HepG2 (cell line): ENCODE measurements at regions not wholly inside any gene's neighbourhood (a gene's known extent, or its start where the extent isn't known, plus 50 kb on each side); places are given as distances from the start of the nearest gene placed in this dataset.
A peak's percentile ranks its signal among the peaks of the same experiment; 100 is the strongest.

Experiments used
- CCDC6 ChIP-seq: sonication (generic); formaldehyde crosslinking; IDR thresholded peaks from 2 replicates; pipeline ENCODE4 v1.8.1; 2022; ENCODE audit warnings: mild to moderate bottlenecking, missing genetic modification reagents, moderate library complexity
- CSRNP2 ChIP-seq: sonication (generic); formaldehyde crosslinking; conservative IDR thresholded peaks from 2 replicates; pipeline ENCODE4 v1.8.0; 2022; ENCODE audit warnings: low read depth, missing genetic modification reagents
- ETV5 ChIP-seq: IDR thresholded peaks from 2 replicates; pipeline ENCODE4 v1.6.1; 2018; ENCODE audit warnings: missing biosample characterization, missing genetic modification reagents, inconsistent platforms, borderline replicate concordance
- KAT8 ChIP-seq: IDR thresholded peaks from 2 replicates; pipeline ENCODE4 v1.6.1; 2016; ENCODE audit warnings: missing genetic modification reagents, missing compliant biosample characterization
- NCOA2 ChIP-seq: sonication (generic); formaldehyde crosslinking; IDR thresholded peaks from 2 replicates; pipeline ENCODE4 v1.8.0; 2022; ENCODE audit warnings: inconsistent platforms
- NCOR1 ChIP-seq: fragments of 200-600 bp; sonication (generic); IDR thresholded peaks from 2 replicates; pipeline ENCODE4 v1.7.0; 2017; ENCODE audit warnings: antibody characterized with exemption, low read length, borderline replicate concordance
- NFE2L2 ChIP-seq: fragments of 150-350 bp; IDR thresholded peaks from 2 replicates; pipeline ENCODE4 v1.6.1; 2014; ENCODE audit warnings: low read length
- PHF5A ChIP-seq: IDR thresholded peaks from one replicate; pipeline ENCODE4 v1.6.1; 2018; ENCODE audit warnings: low read depth, missing genetic modification reagents; ENCODE audit not compliant: unreplicated experiment
- RARA ChIP-seq: IDR thresholded peaks from 2 replicates; pipeline ENCODE4 v1.6.1; 2016; ENCODE audit warnings: missing genetic modification reagents, missing compliant biosample characterization
- RNF219 ChIP-seq: sonication (generic); formaldehyde crosslinking; IDR thresholded peaks from 2 replicates; pipeline ENCODE4 v1.5.0; 2020; ENCODE audit warnings: mild to moderate bottlenecking, missing genetic modification reagents
- TCF7 ChIP-seq: sonication (generic); IDR thresholded peaks from 2 replicates; pipeline ENCODE4 v1.6.1; 2016; ENCODE audit warnings: antibody characterized with exemption, low read depth
- ZNF629 ChIP-seq: sonication (generic); formaldehyde crosslinking; conservative IDR thresholded peaks from 2 replicates; pipeline ENCODE4 v1.5.0; 2020; ENCODE audit warnings: missing genetic modification reagents
- TF ChIP-seq, protein P1 (sequence below): sonication (generic); formaldehyde crosslinking; IDR thresholded peaks from 2 replicates; pipeline ENCODE4 v1.4.0; 2020; ENCODE audit warnings: missing genetic modification reagents
- TF ChIP-seq, protein P2 (sequence below), 2 experiments: sonication (generic) in 1 of 2; formaldehyde crosslinking in 1 of 2; IDR thresholded peaks; 2 replicates each; pipeline versions ENCODE4 v1.4.0 to v1.6.1; 2016 to 2020; ENCODE audit warnings: borderline replicate concordance in 1 of 2, low read depth in 1 of 2, mild to moderate bottlenecking in 1 of 2, missing genetic modification reagents in 1 of 2
- TF ChIP-seq, protein P3 (sequence below): sonication (generic); formaldehyde crosslinking; IDR thresholded peaks from 2 replicates; pipeline ENCODE4 v1.4.0; 2020; ENCODE audit warnings: mild to moderate bottlenecking, missing genetic modification reagents, borderline replicate concordance

DNA sequence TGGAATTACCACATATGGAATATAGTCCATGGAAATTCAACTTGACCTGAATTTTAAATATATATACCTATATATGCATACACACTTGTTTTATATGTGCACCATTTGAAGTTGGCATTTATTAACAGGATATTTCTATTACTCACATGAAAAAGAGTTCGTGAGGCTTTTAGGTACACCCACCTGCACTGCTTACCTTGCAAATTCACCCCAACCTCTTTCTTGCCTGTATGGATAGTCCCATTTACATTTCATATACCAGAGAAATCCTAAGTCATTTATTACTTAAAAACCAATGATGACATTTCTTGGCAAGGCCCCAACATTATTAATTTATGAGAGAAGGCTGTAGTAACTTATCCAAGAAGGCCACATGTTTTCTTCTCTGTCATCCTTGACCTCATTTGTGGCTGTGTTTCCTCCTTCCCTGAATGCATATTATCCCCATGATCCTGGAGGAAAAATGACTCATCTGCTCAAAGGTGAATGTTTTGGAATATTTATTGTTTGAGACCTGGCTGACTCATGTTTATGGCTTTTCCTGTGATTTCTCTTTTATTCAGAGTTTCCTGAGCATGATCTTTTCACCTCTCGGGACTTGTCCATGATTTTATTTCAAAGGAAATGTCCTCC, 62.2 kb upstream of the FAM241A start (continued):
- TF ChIP-seq, protein P1, sequence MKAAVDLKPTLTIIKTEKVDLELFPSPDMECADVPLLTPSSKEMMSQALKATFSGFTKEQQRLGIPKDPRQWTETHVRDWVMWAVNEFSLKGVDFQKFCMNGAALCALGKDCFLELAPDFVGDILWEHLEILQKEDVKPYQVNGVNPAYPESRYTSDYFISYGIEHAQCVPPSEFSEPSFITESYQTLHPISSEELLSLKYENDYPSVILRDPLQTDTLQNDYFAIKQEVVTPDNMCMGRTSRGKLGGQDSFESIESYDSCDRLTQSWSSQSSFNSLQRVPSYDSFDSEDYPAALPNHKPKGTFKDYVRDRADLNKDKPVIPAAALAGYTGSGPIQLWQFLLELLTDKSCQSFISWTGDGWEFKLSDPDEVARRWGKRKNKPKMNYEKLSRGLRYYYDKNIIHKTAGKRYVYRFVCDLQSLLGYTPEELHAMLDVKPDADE (CRISPR knock-in tag) = no peak
- TF ChIP-seq ETV5 (CRISPR knock-in tag) (peak; percentile 59; the same call in 1 of the 2 replicates), KAT8 (CRISPR knock-in tag) (0 out of 2 replicates have a peak, but pooled peaks have one; percentile 30), RARA (CRISPR knock-in tag) (peak; percentile 72), CCDC6 (CRISPR knock-in tag) (no peak), TCF7 (peak; percentile 28; the same call in 1 of the 2 replicates), NCOR1 (no peak), NFE2L2 (no peak), NCOA2 (peak; percentile 36; the same call in 1 of the 2 replicates), RNF219 (CRISPR knock-in tag) (no peak), PHF5A (CRISPR knock-in tag) (no peak), CSRNP2 (no peak), ZNF629 (CRISPR knock-in tag) (no peak)
- TF ChIP-seq, protein P2, sequence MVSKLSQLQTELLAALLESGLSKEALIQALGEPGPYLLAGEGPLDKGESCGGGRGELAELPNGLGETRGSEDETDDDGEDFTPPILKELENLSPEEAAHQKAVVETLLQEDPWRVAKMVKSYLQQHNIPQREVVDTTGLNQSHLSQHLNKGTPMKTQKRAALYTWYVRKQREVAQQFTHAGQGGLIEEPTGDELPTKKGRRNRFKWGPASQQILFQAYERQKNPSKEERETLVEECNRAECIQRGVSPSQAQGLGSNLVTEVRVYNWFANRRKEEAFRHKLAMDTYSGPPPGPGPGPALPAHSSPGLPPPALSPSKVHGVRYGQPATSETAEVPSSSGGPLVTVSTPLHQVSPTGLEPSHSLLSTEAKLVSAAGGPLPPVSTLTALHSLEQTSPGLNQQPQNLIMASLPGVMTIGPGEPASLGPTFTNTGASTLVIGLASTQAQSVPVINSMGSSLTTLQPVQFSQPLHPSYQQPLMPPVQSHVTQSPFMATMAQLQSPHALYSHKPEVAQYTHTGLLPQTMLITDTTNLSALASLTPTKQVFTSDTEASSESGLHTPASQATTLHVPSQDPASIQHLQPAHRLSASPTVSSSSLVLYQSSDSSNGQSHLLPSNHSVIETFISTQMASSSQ (IDR thresholded peaks at IDR 0.05; ENCODE audit: low read depth) = no peak
- TF ChIP-seq, protein P2 (CRISPR knock-in tag; IDR thresholded peaks at IDR 0.05; ENCODE audit: borderline replicate concordance) = no peak
- TF ChIP-seq, protein P3, sequence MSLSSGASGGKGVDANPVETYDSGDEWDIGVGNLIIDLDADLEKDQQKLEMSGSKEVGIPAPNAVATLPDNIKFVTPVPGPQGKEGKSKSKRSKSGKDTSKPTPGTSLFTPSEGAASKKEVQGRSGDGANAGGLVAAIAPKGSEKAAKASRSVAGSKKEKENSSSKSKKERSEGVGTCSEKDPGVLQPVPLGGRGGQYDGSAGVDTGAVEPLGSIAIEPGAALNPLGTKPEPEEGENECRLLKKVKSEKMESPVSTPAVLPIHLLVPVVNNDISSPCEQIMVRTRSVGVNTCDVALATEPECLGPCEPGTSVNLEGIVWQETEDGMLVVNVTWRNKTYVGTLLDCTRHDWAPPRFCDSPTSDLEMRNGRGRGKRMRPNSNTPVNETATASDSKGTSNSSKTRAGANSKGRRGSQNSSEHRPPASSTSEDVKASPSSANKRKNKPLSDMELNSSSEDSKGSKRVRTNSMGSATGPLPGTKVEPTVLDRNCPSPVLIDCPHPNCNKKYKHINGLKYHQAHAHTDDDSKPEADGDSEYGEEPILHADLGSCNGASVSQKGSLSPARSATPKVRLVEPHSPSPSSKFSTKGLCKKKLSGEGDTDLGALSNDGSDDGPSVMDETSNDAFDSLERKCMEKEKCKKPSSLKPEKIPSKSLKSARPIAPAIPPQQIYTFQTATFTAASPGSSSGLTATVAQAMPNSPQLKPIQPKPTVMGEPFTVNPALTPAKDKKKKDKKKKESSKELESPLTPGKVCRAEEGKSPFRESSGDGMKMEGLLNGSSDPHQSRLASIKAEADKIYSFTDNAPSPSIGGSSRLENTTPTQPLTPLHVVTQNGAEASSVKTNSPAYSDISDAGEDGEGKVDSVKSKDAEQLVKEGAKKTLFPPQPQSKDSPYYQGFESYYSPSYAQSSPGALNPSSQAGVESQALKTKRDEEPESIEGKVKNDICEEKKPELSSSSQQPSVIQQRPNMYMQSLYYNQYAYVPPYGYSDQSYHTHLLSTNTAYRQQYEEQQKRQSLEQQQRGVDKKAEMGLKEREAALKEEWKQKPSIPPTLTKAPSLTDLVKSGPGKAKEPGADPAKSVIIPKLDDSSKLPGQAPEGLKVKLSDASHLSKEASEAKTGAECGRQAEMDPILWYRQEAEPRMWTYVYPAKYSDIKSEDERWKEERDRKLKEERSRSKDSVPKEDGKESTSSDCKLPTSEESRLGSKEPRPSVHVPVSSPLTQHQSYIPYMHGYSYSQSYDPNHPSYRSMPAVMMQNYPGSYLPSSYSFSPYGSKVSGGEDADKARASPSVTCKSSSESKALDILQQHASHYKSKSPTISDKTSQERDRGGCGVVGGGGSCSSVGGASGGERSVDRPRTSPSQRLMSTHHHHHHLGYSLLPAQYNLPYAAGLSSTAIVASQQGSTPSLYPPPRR (CRISPR knock-in tag) = no peak
